ENCODE measurements at regions not wholly inside any gene's neighbourhood (a gene's known extent, or its start where the extent isn't known, plus 50 kb on each side); places are given as distances from the start of the nearest gene placed in this dataset.

- peak in 3 of 5 donors; percentile 11 to 52 (median 25) for DNase-seq
These were observed 53.7 kb upstream of the DPYSL4 start for GRCh38 chr10:132133005-132133404.

GRCh38 chr10:132133449-132134240, 53.1 kb upstream of the DPYSL4 start:
- WGBS, 4 donors = 81 to 88% (median 84%) methylated on average over 27 to 32 of the region's 32 CpGs
- intact Hi-C loops (cut with DNase I) = loop anchor here in 2 of 10 donors (10.0 kb wide), 1 partner anchor 89 kb away; no protein-coding TSS in a partner anchor
- H3K9me3 ChIP-seq = peaks cover 0 to 6% (median 0%) of the 10 kb centered on the region in 12 donors
- no peak overlapping the region for H3K4me3 ChIP-seq
- no peak for TF ChIP-seq POLR2A (IDR thresholded peaks at IDR 0.05)
- TF ChIP-seq, protein P1, sequence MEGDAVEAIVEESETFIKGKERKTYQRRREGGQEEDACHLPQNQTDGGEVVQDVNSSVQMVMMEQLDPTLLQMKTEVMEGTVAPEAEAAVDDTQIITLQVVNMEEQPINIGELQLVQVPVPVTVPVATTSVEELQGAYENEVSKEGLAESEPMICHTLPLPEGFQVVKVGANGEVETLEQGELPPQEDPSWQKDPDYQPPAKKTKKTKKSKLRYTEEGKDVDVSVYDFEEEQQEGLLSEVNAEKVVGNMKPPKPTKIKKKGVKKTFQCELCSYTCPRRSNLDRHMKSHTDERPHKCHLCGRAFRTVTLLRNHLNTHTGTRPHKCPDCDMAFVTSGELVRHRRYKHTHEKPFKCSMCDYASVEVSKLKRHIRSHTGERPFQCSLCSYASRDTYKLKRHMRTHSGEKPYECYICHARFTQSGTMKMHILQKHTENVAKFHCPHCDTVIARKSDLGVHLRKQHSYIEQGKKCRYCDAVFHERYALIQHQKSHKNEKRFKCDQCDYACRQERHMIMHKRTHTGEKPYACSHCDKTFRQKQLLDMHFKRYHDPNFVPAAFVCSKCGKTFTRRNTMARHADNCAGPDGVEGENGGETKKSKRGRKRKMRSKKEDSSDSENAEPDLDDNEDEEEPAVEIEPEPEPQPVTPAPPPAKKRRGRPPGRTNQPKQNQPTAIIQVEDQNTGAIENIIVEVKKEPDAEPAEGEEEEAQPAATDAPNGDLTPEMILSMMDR (IDR thresholded peaks at IDR 0.05) = no peak
- DNase-seq (peak in 3 of 5 donors; percentile 13 to 57 (median 19)), ATAC-seq (no peak)
- H3K4me1 ChIP-seq = no peaks in the 10 kb centered on the region
- H3K27me3 ChIP-seq = peaks cover 0 to 4% (median 0%) of the 10 kb centered on the region in 9 donors
- no peaks in the 10 kb centered on the region for H3K36me3 ChIP-seq
- H3K27ac ChIP-seq = no peak overlapping the region

More at GRCh38 chr10:132133005-132133404, 53.7 kb upstream of the DPYSL4 start:
- H3K27ac ChIP-seq = no peak overlapping the region
- ATAC-seq = no peak
- no peak overlapping the region for H3K4me3 ChIP-seq
- H3K4me1 ChIP-seq = no peaks in the 10 kb centered on the region
- WGBS, 4 donors = 64 to 79% (median 69%) methylated on average over 17 to 18 of the region's 18 CpGs
- intact Hi-C loops (cut with DNase I) = loop anchor here in 2 of 10 donors (10.0 kb wide), 1 partner anchor 88 kb away; no protein-coding TSS in a partner anchor
- H3K36me3 ChIP-seq = no peaks in the 10 kb centered on the region
- no peak for TF ChIP-seq POLR2A (IDR thresholded peaks at IDR 0.05)
- TF ChIP-seq, protein P1 (IDR thresholded peaks at IDR 0.05) = no peak
- peaks cover 0 to 8% (median 0%) of the 10 kb centered on the region in 12 donors for H3K9me3 ChIP-seq
- peaks cover 0 to 4% (median 0%) of the 10 kb centered on the region in 9 donors for H3K27me3 ChIP-seq

DNA sequence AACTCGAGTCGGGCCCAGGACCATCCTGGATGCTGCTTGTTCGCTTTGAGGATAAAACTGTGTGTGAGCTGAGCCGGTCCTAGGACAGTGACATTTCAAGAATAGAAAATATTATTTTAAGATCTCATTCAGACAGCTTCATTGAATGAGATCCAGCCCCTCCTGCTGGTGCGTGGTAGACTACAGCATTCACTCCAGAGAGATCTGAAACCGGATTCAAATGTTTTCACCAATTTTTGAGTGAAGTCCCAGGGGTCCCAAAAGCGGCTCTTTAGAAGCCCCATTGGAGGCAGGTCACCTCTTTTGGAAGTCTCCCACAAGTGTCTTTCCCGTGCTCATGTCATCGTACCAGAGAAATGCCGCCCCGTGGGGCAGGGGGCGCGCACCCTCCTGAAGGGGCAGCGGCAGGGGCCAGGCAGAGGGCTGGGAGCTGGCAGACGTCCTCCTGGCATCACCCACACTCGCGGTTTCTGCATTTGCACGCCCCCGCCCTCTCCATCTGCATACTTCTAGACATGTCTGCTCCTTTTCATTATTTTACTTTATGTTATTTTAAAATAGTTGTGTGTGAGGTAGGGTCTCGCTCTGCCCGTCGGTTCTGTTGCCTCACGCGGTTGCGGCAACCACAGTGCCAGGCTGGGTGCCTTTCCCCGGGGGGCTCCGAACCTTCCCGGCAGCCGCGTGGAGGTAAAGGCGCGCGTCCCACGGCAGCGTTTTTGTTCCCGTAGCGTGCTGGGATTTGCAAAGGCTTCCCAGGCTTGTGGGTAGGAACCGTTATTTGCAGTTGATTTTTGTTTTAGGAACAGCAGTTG, 52.3 kb upstream of the DPYSL4 start:
- Histone ChIP-seq H3K4me3 (no peak overlapping the region), H3K27me3 (peaks cover 0 to 4% (median 0%) of the 10 kb centered on the region in 9 donors), H3K36me3 (no peaks in the 10 kb centered on the region), H3K9me3 (no peaks in the 10 kb centered on the region), H3K4me1 (no peaks in the 10 kb centered on the region), H3K27ac (no peak overlapping the region)
- no peak for TF ChIP-seq POLR2A (IDR thresholded peaks at IDR 0.05)
- TF ChIP-seq, protein P1 (IDR thresholded peaks at IDR 0.05) = no peak
- 85 to 87% (median 87%) methylated on average over 38 of the region's 38 CpGs for WGBS, 4 donors
- DNase-seq (peak in 3 of 5 donors; percentile 14 to 26 (median 19)), ATAC-seq (no peak)
- intact Hi-C loops (cut with DNase I) = loop anchor here in 2 of 10 donors (10.0 kb wide), 1 partner anchor 90 kb away; no protein-coding TSS in a partner anchor
